H9 (cell line): ENCODE measurements at regions not wholly inside any gene's neighbourhood (a gene's known extent, or its start where the extent isn't known, plus 50 kb on each side); places are given as distances from the start of the nearest gene placed in this dataset.

ENCODE experiments used
- DNase-seq: peaks from one replicate; pipeline ENCODE4 v3.0.0-alpha.2; 2017
- H2AFZ ChIP-seq: one replicate; pipeline ENCODE4 v1.6.1; 2013; ENCODE audit warnings: mild to moderate bottlenecking, low read length, control low read depth, moderate library complexity
- H2AK5ac ChIP-seq: 2 replicates; pipeline ENCODE4 v1.6.1; 2013; ENCODE audit warnings: low read length, control low read depth, mixed read lengths; ENCODE audit not compliant: insufficient read length
- H2BK120ac ChIP-seq: one replicate; pipeline ENCODE4 v1.6.1; 2013; ENCODE audit warnings: low read depth, mild to moderate bottlenecking, low read length, control low read depth, inconsistent platforms; ENCODE audit not compliant: poor library complexity, severe bottlenecking
- H2BK12ac ChIP-seq: 2 replicates; pipeline ENCODE4 v1.6.1; 2013; ENCODE audit warnings: low read length, control low read depth, mixed read lengths, low read depth; ENCODE audit not compliant: insufficient read length
- H2BK15ac ChIP-seq: 2 replicates; pipeline ENCODE4 v1.6.1; 2013; ENCODE audit warnings: low read depth, low read length, control low read depth
- H2BK20ac ChIP-seq: one replicate; pipeline ENCODE4 v1.6.1; 2013; ENCODE audit warnings: low read depth, mild to moderate bottlenecking, low read length, control low read depth, inconsistent platforms; ENCODE audit not compliant: poor library complexity, severe bottlenecking
- H2BK5ac ChIP-seq: 2 replicates; pipeline ENCODE4 v1.6.1; 2013; ENCODE audit warnings: low read length, control low read depth, mixed read lengths; ENCODE audit not compliant: insufficient read length
- H3K14ac ChIP-seq: 2 replicates; pipeline ENCODE4 v1.6.1; 2013; ENCODE audit warnings: low read length, control low read depth; ENCODE audit not compliant: insufficient read depth
- H3K18ac ChIP-seq: 2 replicates; pipeline ENCODE4 v1.6.1; 2013; ENCODE audit warnings: low read depth, mild to moderate bottlenecking, mixed read lengths, low read length, control low read depth; ENCODE audit not compliant: insufficient read length
- H3K23ac ChIP-seq: 2 replicates; pipeline ENCODE4 v1.6.1; 2013; ENCODE audit warnings: low read length, control low read depth, mixed read lengths, low read depth; ENCODE audit not compliant: insufficient read length
- H3K23me2 ChIP-seq: 2 replicates; pipeline ENCODE4 v1.6.1; 2013; ENCODE audit warnings: low read depth, mild to moderate bottlenecking, mixed read lengths, low read length, control low read depth; ENCODE audit not compliant: insufficient read length, poor library complexity, severe bottlenecking
- H3K27ac ChIP-seq: 2 replicates; pipeline ENCODE4 v1.5.1; 2013; ENCODE audit warnings: low read length, control low read depth, mixed read lengths, low read depth; ENCODE audit not compliant: insufficient read length
- H3K27me3 ChIP-seq: 2 replicates; pipeline ENCODE4 v1.6.1; 2013; ENCODE audit warnings: low read length, control low read depth, inconsistent platforms; ENCODE audit not compliant: insufficient read depth
- H3K4ac ChIP-seq: 2 replicates; pipeline ENCODE4 v1.6.1; 2013; ENCODE audit warnings: low read depth, mild to moderate bottlenecking, control low read depth, inconsistent platforms, low read length, moderate library complexity
- H3K4me1 ChIP-seq: 2 replicates; pipeline ENCODE4 v1.6.1; 2013; ENCODE audit warnings: low read length, control low read depth, inconsistent platforms; ENCODE audit not compliant: insufficient read depth
- H3K4me2 ChIP-seq: 2 replicates; pipeline ENCODE4 v1.6.1; 2013; ENCODE audit warnings: low read length, control low read depth, mixed read lengths; ENCODE audit not compliant: insufficient read length, insufficient read depth
- H3K56ac ChIP-seq: 2 replicates; pipeline ENCODE4 v1.6.1; 2013; ENCODE audit warnings: low read depth, mild to moderate bottlenecking, mixed read lengths, low read length, control low read depth; ENCODE audit not compliant: insufficient read length
- H3K79me1 ChIP-seq: 2 replicates; pipeline ENCODE4 v1.6.1; 2013; ENCODE audit warnings: low read depth, mild to moderate bottlenecking, moderate library complexity, low read length, control low read depth, inconsistent platforms; ENCODE audit not compliant: insufficient read depth, poor library complexity, severe bottlenecking
- H3K79me2 ChIP-seq: 2 replicates; pipeline ENCODE4 v1.6.1; 2013; ENCODE audit warnings: low read length, control low read depth, inconsistent platforms; ENCODE audit not compliant: insufficient read depth
- H3K9ac ChIP-seq: 2 replicates; pipeline ENCODE4 v1.6.1; 2013; ENCODE audit warnings: low read length, control low read depth, mixed read lengths; ENCODE audit not compliant: insufficient read length; ENCODE audit errors: extremely low read depth
- H3K9me3 ChIP-seq: one replicate; pipeline ENCODE4 v1.6.1; 2013; ENCODE audit warnings: low read depth, low read length, inconsistent platforms; ENCODE audit not compliant: control insufficient read depth
- H3T11ph ChIP-seq: one replicate; pipeline ENCODE4 v1.6.1; 2013; ENCODE audit warnings: mild to moderate bottlenecking, low read length, control low read depth, inconsistent platforms
- H4K20me1 ChIP-seq: one replicate; pipeline ENCODE4 v1.6.1; 2013; ENCODE audit not compliant: control insufficient read depth, insufficient read length, insufficient read depth
- H4K5ac ChIP-seq: 2 replicates; pipeline ENCODE4 v1.6.1; 2013; ENCODE audit warnings: low read depth, mild to moderate bottlenecking, mixed read lengths, low read length, control low read depth; ENCODE audit not compliant: insufficient read length
- H4K8ac ChIP-seq: replicated peaks from 2 replicates; pipeline ENCODE4 v1.6.1; 2013; ENCODE audit warnings: low read length, control low read depth, mixed read lengths, low read depth; ENCODE audit not compliant: insufficient read length
- H4K91ac ChIP-seq: 2 replicates; pipeline ENCODE4 v1.6.1; 2013; ENCODE audit warnings: low read depth, mild to moderate bottlenecking, moderate library complexity, mixed read lengths, low read length, control low read depth; ENCODE audit not compliant: insufficient read length
- H3K27ac Mint-ChIP-seq, 3 experiments: 2 replicates in 2 of 3; 3 replicates in 1 of 3; pipeline ENCODE4 v1.8.0; 2020 to 2021; ENCODE audit warnings: mixed read lengths in 3 of 3, mild to moderate bottlenecking in 1 of 3, moderate library complexity in 1 of 3
- H3K27me3 Mint-ChIP-seq: 2 replicates; pipeline ENCODE4 v1.8.0; 2021; ENCODE audit warnings: low read depth, mild to moderate bottlenecking, moderate library complexity, mixed read lengths
- H3K36me3 Mint-ChIP-seq, 3 experiments: 2 replicates in 2 of 3; 3 replicates in 1 of 3; pipeline ENCODE4 v1.8.0; 2020 to 2021; ENCODE audit warnings: low read depth in 3 of 3, mixed read lengths in 3 of 3; ENCODE audit not compliant: insufficient read depth in 1 of 3
- H3K4me1 Mint-ChIP-seq, 2 experiments: 2 replicates each; pipeline ENCODE4 v1.8.0; 2020; ENCODE audit warnings: mixed read lengths in 2 of 2
- H3K4me3 Mint-ChIP-seq, 2 experiments: 2 replicates in 1 of 2; 3 replicates in 1 of 2; pipeline ENCODE4 v1.8.0; 2020 to 2021; ENCODE audit warnings: mild to moderate bottlenecking in 2 of 2, mixed read lengths in 2 of 2, moderate library complexity in 1 of 2
- H3K9me3 Mint-ChIP-seq, 2 experiments: 2 replicates in 1 of 2; 3 replicates in 1 of 2; pipeline ENCODE4 v1.8.0; 2020; ENCODE audit warnings: mild to moderate bottlenecking in 2 of 2, mixed read lengths in 2 of 2, moderate library complexity in 1 of 2
- WGBS: extraction: QIAGEN DNeasy Blood & Tissue Kit; methylation state at CpG from one replicate; pipeline ENCODE4 v1.1.7; 2013; ENCODE audit warnings: missing lambda C conversion rate, low lambda C conversion rate, mixed read lengths; ENCODE audit not compliant: insufficient read length; ENCODE audit errors: extremely low coverage; 5-methylcytosine and 5-hydroxymethylcytosine counted together
- TF ChIP-seq, protein P1 (sequence below): fragments of 200-600 bp; sonication (generic); conservative IDR thresholded peaks from 3 replicates; pipeline ENCODE4 v1.8.0; 2021; ENCODE audit warnings: antibody characterized with exemption, mild to moderate bottlenecking

GRCh38 chr10:55200020-55200419, 399.0 kb upstream of the PCDH15 start:
- TF ChIP-seq, protein P1, sequence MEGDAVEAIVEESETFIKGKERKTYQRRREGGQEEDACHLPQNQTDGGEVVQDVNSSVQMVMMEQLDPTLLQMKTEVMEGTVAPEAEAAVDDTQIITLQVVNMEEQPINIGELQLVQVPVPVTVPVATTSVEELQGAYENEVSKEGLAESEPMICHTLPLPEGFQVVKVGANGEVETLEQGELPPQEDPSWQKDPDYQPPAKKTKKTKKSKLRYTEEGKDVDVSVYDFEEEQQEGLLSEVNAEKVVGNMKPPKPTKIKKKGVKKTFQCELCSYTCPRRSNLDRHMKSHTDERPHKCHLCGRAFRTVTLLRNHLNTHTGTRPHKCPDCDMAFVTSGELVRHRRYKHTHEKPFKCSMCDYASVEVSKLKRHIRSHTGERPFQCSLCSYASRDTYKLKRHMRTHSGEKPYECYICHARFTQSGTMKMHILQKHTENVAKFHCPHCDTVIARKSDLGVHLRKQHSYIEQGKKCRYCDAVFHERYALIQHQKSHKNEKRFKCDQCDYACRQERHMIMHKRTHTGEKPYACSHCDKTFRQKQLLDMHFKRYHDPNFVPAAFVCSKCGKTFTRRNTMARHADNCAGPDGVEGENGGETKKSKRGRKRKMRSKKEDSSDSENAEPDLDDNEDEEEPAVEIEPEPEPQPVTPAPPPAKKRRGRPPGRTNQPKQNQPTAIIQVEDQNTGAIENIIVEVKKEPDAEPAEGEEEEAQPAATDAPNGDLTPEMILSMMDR = no peak
- no peaks in the 10 kb centered on the region for H3K9me3 ChIP-seq
- H4K8ac ChIP-seq = no peak overlapping the region
- no peaks in the 10 kb centered on the region for H3K4me1 ChIP-seq
- H3K79me1 ChIP-seq = no peaks in the 10 kb centered on the region
- WGBS = no CpG with 5 or more reads among the region's 2 CpGs
- H4K20me1 ChIP-seq = no peaks in the 10 kb centered on the region
- H3K27me3 ChIP-seq = no peaks in the 10 kb centered on the region
- no peak overlapping the region for H3K23ac ChIP-seq
- H2BK20ac ChIP-seq = no peak overlapping the region
- H2BK15ac ChIP-seq = no peak overlapping the region
- H4K91ac ChIP-seq = no peak overlapping the region
- no peak overlapping the region for H2BK120ac ChIP-seq
- no peak overlapping the region for H3T11ph ChIP-seq
- H3K4ac ChIP-seq = no peak overlapping the region
- H3K27ac ChIP-seq = no peak overlapping the region
- H2BK5ac ChIP-seq = no peak overlapping the region
- Mint-ChIP-seq H3K27ac (no peak overlapping the region; a peak in 1 of 7 replicates), H3K4me3 (no peak overlapping the region), H3K4me1 (no peaks in the 10 kb centered on the region), H3K36me3 (peaks cover 0 to 19% (median 7%) of the 10 kb centered on the region in 3 experiments; a peak in 4 of 7 replicates), H3K27me3 (no peaks in the 10 kb centered on the region), H3K9me3 (peaks cover 6% of the 10 kb centered on the region in 2 experiments)
- H3K23me2 ChIP-seq = no peaks in the 10 kb centered on the region
- H2AK5ac ChIP-seq = no peak overlapping the region
- no peak overlapping the region for H3K56ac ChIP-seq
- no peak overlapping the region for H3K18ac ChIP-seq
- H3K14ac ChIP-seq = no peak overlapping the region
- no peaks in the 10 kb centered on the region for H3K79me2 ChIP-seq
- no peak overlapping the region for H3K4me2 ChIP-seq
- no peak for DNase-seq
- H2BK12ac ChIP-seq = no peak overlapping the region
- no peak overlapping the region for H3K9ac ChIP-seq
- no peak overlapping the region for H2AFZ ChIP-seq
- no peak overlapping the region for H4K5ac ChIP-seq
